Tibial nerve (tissue), 4 donors: ENCODE measurements at regions not wholly inside any gene's neighbourhood (a gene's known extent, or its start where the extent isn't known, plus 50 kb on each side); places are given as distances from the start of the nearest gene placed in this dataset.

ENCODE experiments used
- EP300 ChIP-seq, 2 donors: sonication (generic); formaldehyde crosslinking; IDR thresholded peaks; one replicate each; pipeline ENCODE4 v1.6.1; 2017; ENCODE audit warnings: antibody characterized with exemption in 2 of 2, mild to moderate bottlenecking in 1 of 2
- POLR2A ChIP-seq, 2 donors: fragments of 450-650 bp; IDR thresholded peaks; one replicate each; pipeline ENCODE4 v1.6.1; 2017; ENCODE audit warnings: antibody characterized with exemption in 2 of 2, mild to moderate bottlenecking in 2 of 2, moderate library complexity in 2 of 2
- TF ChIP-seq, protein P1 (sequence below), 5 experiments: fragments of 200-600 bp in 3 of 5; fragments of 450-650 bp in 2 of 5; sonication (generic) in 3 of 5; IDR thresholded peaks; one replicate each; pipeline ENCODE4 v1.5.1; 2016 to 2019; ENCODE audit warnings: antibody characterized with exemption in 5 of 5, mild to moderate bottlenecking in 3 of 5, moderate library complexity in 2 of 5

DNA sequence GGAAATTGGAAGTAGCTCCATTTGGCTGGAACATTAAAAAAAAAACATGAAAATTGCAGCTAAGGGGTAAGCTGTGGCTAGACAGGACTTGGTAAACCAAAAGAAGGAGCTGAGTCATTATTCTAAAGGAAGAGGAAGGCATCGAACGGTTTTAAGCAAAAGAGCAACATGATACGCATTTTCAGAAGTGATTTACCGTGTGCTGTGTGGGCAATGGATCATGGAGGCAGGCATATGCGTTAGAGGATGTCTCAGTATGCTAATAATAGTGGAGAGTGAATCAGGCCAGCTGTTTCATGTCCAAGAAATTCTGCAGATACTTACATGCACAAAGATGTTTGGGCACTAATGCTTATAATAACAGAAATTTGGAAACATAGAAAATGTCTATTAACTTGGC is 409.1 kb upstream of the ATP11B start:
- TF ChIP-seq, protein P1, sequence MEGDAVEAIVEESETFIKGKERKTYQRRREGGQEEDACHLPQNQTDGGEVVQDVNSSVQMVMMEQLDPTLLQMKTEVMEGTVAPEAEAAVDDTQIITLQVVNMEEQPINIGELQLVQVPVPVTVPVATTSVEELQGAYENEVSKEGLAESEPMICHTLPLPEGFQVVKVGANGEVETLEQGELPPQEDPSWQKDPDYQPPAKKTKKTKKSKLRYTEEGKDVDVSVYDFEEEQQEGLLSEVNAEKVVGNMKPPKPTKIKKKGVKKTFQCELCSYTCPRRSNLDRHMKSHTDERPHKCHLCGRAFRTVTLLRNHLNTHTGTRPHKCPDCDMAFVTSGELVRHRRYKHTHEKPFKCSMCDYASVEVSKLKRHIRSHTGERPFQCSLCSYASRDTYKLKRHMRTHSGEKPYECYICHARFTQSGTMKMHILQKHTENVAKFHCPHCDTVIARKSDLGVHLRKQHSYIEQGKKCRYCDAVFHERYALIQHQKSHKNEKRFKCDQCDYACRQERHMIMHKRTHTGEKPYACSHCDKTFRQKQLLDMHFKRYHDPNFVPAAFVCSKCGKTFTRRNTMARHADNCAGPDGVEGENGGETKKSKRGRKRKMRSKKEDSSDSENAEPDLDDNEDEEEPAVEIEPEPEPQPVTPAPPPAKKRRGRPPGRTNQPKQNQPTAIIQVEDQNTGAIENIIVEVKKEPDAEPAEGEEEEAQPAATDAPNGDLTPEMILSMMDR (IDR thresholded peaks at IDR 0.05): no peak
- TF ChIP-seq EP300 (IDR thresholded peaks at IDR 0.05) (no peak), POLR2A (IDR thresholded peaks at IDR 0.05) (no peak)
